Ectodermal cell (in vitro differentiated cells): ENCODE measurements at regions not wholly inside any gene's neighbourhood (a gene's known extent, or its start where the extent isn't known, plus 50 kb on each side); places are given as distances from the start of the nearest gene placed in this dataset.

Experiments used
- H3K27ac ChIP-seq: 2 replicates; pipeline ENCODE4 v1.7.0; 2013; ENCODE audit warnings: mild to moderate bottlenecking, low read depth, low read length; ENCODE audit not compliant: insufficient read depth, poor library complexity, severe bottlenecking
- H3K27me3 ChIP-seq: 2 replicates; pipeline ENCODE4 v1.7.0; 2013; ENCODE audit warnings: mild to moderate bottlenecking, low read length; ENCODE audit not compliant: insufficient read depth, control insufficient read depth, poor library complexity, severe bottlenecking
- H3K36me3 ChIP-seq: one replicate; pipeline ENCODE4 v1.7.0; 2013; ENCODE audit warnings: low read length; ENCODE audit not compliant: control insufficient read depth, insufficient read depth
- H3K4me1 ChIP-seq: one replicate; pipeline ENCODE4 v1.7.0; 2013; ENCODE audit warnings: low read length; ENCODE audit not compliant: control insufficient read depth, insufficient read depth
- H3K4me3 ChIP-seq: 2 replicates; pipeline ENCODE4 v1.7.0; 2013; ENCODE audit warnings: low read depth, low read length, control low read depth; ENCODE audit not compliant: insufficient read depth
- H3K9me3 ChIP-seq: 2 replicates; pipeline ENCODE4 v1.7.0; 2013; ENCODE audit warnings: mild to moderate bottlenecking, low read length, moderate library complexity; ENCODE audit not compliant: control insufficient read depth
- WGBS, 2 experiments: methylation state at CpG; one replicate each; pipeline ENCODE4 v1.1.7; 2013; ENCODE audit warnings: missing lambda C conversion rate in 2 of 2; 5-methylcytosine and 5-hydroxymethylcytosine counted together

DNA sequence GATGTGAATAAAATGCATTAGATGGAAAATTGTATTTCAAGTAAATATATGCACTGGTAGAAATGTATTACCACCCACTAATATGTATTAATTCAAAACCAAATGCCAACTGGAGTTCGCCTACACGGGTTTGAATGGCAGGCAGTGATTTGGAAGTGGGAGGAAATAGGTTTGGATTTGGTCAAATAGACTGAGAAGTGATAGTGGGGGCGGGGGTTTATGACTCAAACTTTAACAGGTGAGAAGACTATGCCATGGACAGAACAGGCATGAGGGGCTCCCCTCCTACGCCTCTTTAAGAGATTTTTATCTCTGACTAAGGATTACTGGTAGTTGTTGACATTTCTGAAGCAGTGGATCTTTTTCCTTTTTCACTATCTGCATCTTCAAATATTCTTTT lies 677.8 kb downstream of the NTRK3 start:
- Histone ChIP-seq H3K36me3 (no peaks in the 10 kb centered on the region), H3K27ac (no peak overlapping the region), H3K4me1 (peaks cover 5% of the 10 kb centered on the region), H3K27me3 (no peaks in the 10 kb centered on the region), H3K9me3 (no peaks in the 10 kb centered on the region), H3K4me3 (no peak overlapping the region)
- 92 to 96% methylated on average over 4 of the region's 4 CpGs for WGBS, 2 experiments

DNA sequence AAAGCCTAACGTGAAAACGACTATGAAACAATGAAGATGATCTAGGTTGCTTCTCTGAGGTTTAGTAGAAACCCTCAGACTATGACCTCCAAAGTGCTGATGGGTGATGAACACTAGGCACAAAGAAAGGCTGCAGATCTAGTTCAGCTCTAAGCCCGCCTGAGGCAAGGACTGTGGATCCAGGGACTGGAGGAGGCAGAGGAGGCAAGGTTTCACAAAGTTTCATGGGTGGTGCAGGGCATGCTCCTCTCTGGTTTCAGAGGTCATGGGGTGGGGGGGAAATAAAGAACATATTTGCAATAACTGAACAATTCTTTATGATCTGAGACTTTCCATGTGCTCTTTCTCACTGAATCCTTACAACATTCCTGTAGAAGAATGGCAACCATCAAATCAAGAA lies 679.2 kb downstream of the NTRK3 start:
- WGBS, 2 experiments: 87 to 92% methylated on average over 3 of the region's 3 CpGs

GRCh38 chr15:87576486-87577176 lies 679.9 kb downstream of the NTRK3 start:
- no peak overlapping the region for H3K27ac ChIP-seq
- H3K4me1 ChIP-seq: peaks cover 5% of the 10 kb centered on the region
- no peak overlapping the region for H3K4me3 ChIP-seq
- H3K36me3 ChIP-seq: no peaks in the 10 kb centered on the region
- 90 to 95% methylated on average over 3 of the region's 3 CpGs for WGBS, 2 experiments
- H3K27me3 ChIP-seq: no peaks in the 10 kb centered on the region
- H3K9me3 ChIP-seq: no peaks in the 10 kb centered on the region

More for the DNA sequence above, 679.2 kb downstream of the NTRK3 start:
- peaks cover 5% of the 10 kb centered on the region for H3K4me1 ChIP-seq
- H3K27ac ChIP-seq: no peak overlapping the region
- no peak overlapping the region for H3K4me3 ChIP-seq
- H3K36me3 ChIP-seq: no peaks in the 10 kb centered on the region
- H3K9me3 ChIP-seq: no peaks in the 10 kb centered on the region
- H3K27me3 ChIP-seq: no peaks in the 10 kb centered on the region

- H3K36me3 ChIP-seq: no peaks in the 10 kb centered on the region
- 100% methylated on average over 2 to 3 of the region's 3 CpGs for WGBS, 2 experiments
- H3K4me3 ChIP-seq: no peak overlapping the region
- H3K4me1 ChIP-seq: peaks cover 4% of the 10 kb centered on the region
- no peaks in the 10 kb centered on the region for H3K27me3 ChIP-seq
- no peaks in the 10 kb centered on the region for H3K9me3 ChIP-seq
- no peak overlapping the region for H3K27ac ChIP-seq
Observed at GRCh38 chr15:87575896-87576473, 680.6 kb downstream of the NTRK3 start.

- Histone ChIP-seq H3K27me3 (no peaks in the 10 kb centered on the region), H3K4me1 (no peaks in the 10 kb centered on the region), H3K4me3 (no peak overlapping the region), H3K27ac (no peak overlapping the region), H3K36me3 (no peaks in the 10 kb centered on the region), H3K9me3 (no peaks in the 10 kb centered on the region)
- 95 to 100% methylated on average over 1 of the region's 1 CpG for WGBS, 2 experiments
Observed at GRCh38 chr15:87573534-87573933, 683.0 kb downstream of the NTRK3 start.

DNA sequence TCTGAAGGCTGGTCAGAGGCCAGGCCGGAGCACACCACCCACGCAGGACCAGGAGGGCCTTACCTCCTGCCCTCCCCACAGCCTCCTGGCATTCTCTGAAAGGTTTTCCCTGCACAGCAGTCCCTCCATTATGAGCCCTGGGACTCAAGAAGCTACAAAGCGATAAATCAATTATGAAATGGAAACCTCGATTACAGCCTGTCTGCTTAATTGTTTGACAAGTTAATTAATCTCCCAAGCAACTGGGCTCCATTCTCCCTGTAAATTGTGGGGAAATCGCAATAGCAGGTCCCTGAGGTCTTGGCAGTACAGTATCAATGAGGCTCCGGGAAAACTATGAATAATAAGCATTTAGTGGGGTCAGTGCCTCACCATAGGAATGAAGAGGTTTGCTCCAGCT lies 683.5 kb downstream of the NTRK3 start:
- no peaks in the 10 kb centered on the region for H3K27me3 ChIP-seq
- H3K9me3 ChIP-seq: no peaks in the 10 kb centered on the region
- H3K27ac ChIP-seq: no peak overlapping the region
- H3K4me1 ChIP-seq: no peaks in the 10 kb centered on the region
- no peaks in the 10 kb centered on the region for H3K36me3 ChIP-seq
- no peak overlapping the region for H3K4me3 ChIP-seq
- 93 to 95% methylated on average over 6 of the region's 6 CpGs for WGBS, 2 experiments

- Histone ChIP-seq H3K9me3 (no peaks in the 10 kb centered on the region), H3K27me3 (no peaks in the 10 kb centered on the region), H3K4me1 (no peaks in the 10 kb centered on the region), H3K4me3 (no peak overlapping the region), H3K36me3 (no peaks in the 10 kb centered on the region), H3K27ac (no peak overlapping the region)
- 91 to 96% methylated on average over 8 of the region's 8 CpGs for WGBS, 2 experiments
Observed at GRCh38 chr15:87572381-87572910, 684.1 kb downstream of the NTRK3 start.

GRCh38 chr15:87570206-87570605 lies 686.3 kb downstream of the NTRK3 start:
- H3K27me3 ChIP-seq: no peaks in the 10 kb centered on the region
- H3K27ac ChIP-seq: no peak overlapping the region
- no peaks in the 10 kb centered on the region for H3K4me1 ChIP-seq
- H3K36me3 ChIP-seq: no peaks in the 10 kb centered on the region
- no peaks in the 10 kb centered on the region for H3K9me3 ChIP-seq
- 80 to 95% methylated on average over 1 to 2 of the region's 2 CpGs for WGBS, 2 experiments
- H3K4me3 ChIP-seq: no peak overlapping the region

DNA sequence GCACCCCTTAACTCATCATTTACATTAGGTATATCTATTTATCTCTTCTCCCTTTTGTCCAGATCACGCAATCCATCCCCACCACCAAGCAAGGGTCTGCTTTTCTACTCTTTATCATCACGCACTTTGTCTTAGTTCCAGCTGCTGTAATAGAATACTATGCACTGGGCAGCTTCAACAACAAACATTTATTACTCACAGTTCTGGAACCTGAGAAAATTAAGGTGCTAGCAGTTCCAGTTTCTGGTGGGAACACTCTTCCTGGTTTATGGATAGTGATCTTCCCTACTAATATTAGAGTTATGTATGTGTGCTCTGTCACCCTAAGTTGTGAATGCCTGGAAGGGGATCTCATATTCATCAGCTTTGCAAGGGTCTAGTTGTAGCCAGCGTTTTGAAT lies 687.0 kb downstream of the NTRK3 start:
- Histone ChIP-seq H3K27ac (no peak overlapping the region), H3K36me3 (no peaks in the 10 kb centered on the region), H3K27me3 (no peaks in the 10 kb centered on the region), H3K4me1 (peaks cover under 1% of the 10 kb centered on the region), H3K9me3 (no peaks in the 10 kb centered on the region), H3K4me3 (no peak overlapping the region)
- 95 to 96% methylated on average over 2 to 3 of the region's 3 CpGs for WGBS, 2 experiments

- Histone ChIP-seq H3K4me3 (no peak overlapping the region), H3K36me3 (no peaks in the 10 kb centered on the region), H3K27me3 (no peaks in the 10 kb centered on the region), H3K27ac (no peak overlapping the region), H3K9me3 (no peaks in the 10 kb centered on the region), H3K4me1 (peaks cover 9% of the 10 kb centered on the region)
- WGBS, 2 experiments: 90 to 91% methylated on average over 3 of the region's 3 CpGs
Observed at GRCh38 chr15:87567406-87568030, 689.0 kb downstream of the NTRK3 start.
